SK-N-SH (cell line): ENCODE measurements at regions not wholly inside any gene's neighbourhood (a gene's known extent, or its start where the extent isn't known, plus 50 kb on each side); places are given as distances from the start of the nearest gene placed in this dataset.

Source experiments
- CTCF ChIP-seq: fragments of 200-600 bp; sonication (generic); IDR thresholded peaks from 2 replicates; pipeline ENCODE4 v1.6.1; 2017; ENCODE audit warnings: antibody characterized with exemption, mild to moderate bottlenecking, moderate library complexity
- EP300 ChIP-seq, 2 experiments: IDR thresholded peaks; 2 replicates each; pipeline versions ENCODE4 v1.4.0 to v1.6.1; 2012; ENCODE audit warnings: borderline replicate concordance in 1 of 2, low read depth in 1 of 2, low read length in 1 of 2
- MXI1 ChIP-seq: IDR thresholded peaks from 2 replicates; pipeline ENCODE4 v1.6.1; 2012; ENCODE audit warnings: mild to moderate bottlenecking, low read depth, low read length, improper control_type of control experiment
- NFIC ChIP-seq: IDR thresholded peaks from 2 replicates; pipeline ENCODE4 v1.4.0; 2012; ENCODE audit warnings: borderline replicate concordance
- NRF1 ChIP-seq: IDR thresholded peaks from 2 replicates; pipeline ENCODE4 v1.6.1; 2012; ENCODE audit warnings: low read depth, mild to moderate bottlenecking, low read length
- RAD21 ChIP-seq: IDR thresholded peaks from 2 replicates; pipeline ENCODE4 v1.6.1; 2012; ENCODE audit warnings: mild to moderate bottlenecking, low read length
- REST ChIP-seq: IDR thresholded peaks from 2 replicates; pipeline ENCODE4 v1.6.1; 2012; ENCODE audit warnings: mild to moderate bottlenecking, low read depth, low read length, moderate library complexity

GRCh38 chr10:47056247-47056510 lies 145.0 kb downstream of the PTPN20 start:
- no peak for TF ChIP-seq NFIC
- no peak for TF ChIP-seq MXI1
- TF ChIP-seq RAD21, result no peak
- TF ChIP-seq CTCF, result no peak
- no peak for TF ChIP-seq EP300 (IDR thresholded peaks at IDR 0.05; ENCODE audit: borderline replicate concordance in 1 of 2, low read depth in 1 of 2, low read length in 1 of 2)
- TF ChIP-seq NRF1, result no peak
- no peak for TF ChIP-seq REST
